ENCODE measurements at regions not wholly inside any gene's neighbourhood (a gene's known extent, or its start where the extent isn't known, plus 50 kb on each side); places are given as distances from the start of the nearest gene placed in this dataset.

- TF ChIP-seq CTCF (conservative IDR thresholded peaks at IDR 0.05; ENCODE audit: low read depth, low read length) (no peak), SMC3 (IDR thresholded peaks at IDR 0.05; ENCODE audit: low read depth, low read length) (no peak), RCOR1 (IDR thresholded peaks at IDR 0.05; ENCODE audit: insufficient replicate concordance, low read length) (no peak), POLR2A (IDR thresholded peaks at IDR 0.05; ENCODE audit: low read depth, low read length) (no peak), NFE2L2 (IDR thresholded peaks at IDR 0.05; ENCODE audit: low read depth, low read length) (no peak), BHLHE40 (IDR thresholded peaks at IDR 0.05; ENCODE audit: low read depth, low read length) (no peak), MAFK (IDR thresholded peaks at IDR 0.05; ENCODE audit: low read depth, low read length) (no peak), RAD21 (IDR thresholded peaks at IDR 0.05; ENCODE audit: low read length) (no peak), CHD1 (IDR thresholded peaks at IDR 0.05; ENCODE audit: low read depth, low read length) (no peak), RFX5 (IDR thresholded peaks at IDR 0.05; ENCODE audit: low read depth, low read length) (no peak), MXI1 (IDR thresholded peaks at IDR 0.05; ENCODE audit: borderline replicate concordance, low read depth, low read length) (no peak), CEBPB (IDR thresholded peaks at IDR 0.05; ENCODE audit: low read depth, low read length) (no peak), USF2 (IDR thresholded peaks at IDR 0.05; ENCODE audit: low read depth, low read length) (no peak), ELK1 (IDR thresholded peaks at IDR 0.05; ENCODE audit: borderline replicate concordance, low read depth, low read length) (no peak)
These were observed 296.0 kb downstream of the PCNX1 start for GRCh38 chr14:71203306-71203705.
